Erythroblast (primary cell): ENCODE measurements at regions not wholly inside any gene's neighbourhood (a gene's known extent, or its start where the extent isn't known, plus 50 kb on each side); places are given as distances from the start of the nearest gene placed in this dataset.

Experiments used
- GATA1 ChIP-seq: IDR thresholded peaks from 2 replicates; pipeline ENCODE4 v1.6.1; 2011; ENCODE audit warnings: low read depth, mild to moderate bottlenecking, control low read depth, low read length, moderate library complexity
- POLR2A ChIP-seq: IDR thresholded peaks from 2 replicates; pipeline ENCODE4 v1.6.1; 2011; ENCODE audit warnings: mild to moderate bottlenecking, low read length

- TF ChIP-seq POLR2A = no peak
- TF ChIP-seq GATA1 = no peak
Measured at GRCh38 chr5:66307647-66308241, 163.6 kb downstream of the SREK1 start.
